ENCODE measurements at regions not wholly inside any gene's neighbourhood (a gene's known extent, or its start where the extent isn't known, plus 50 kb on each side); places are given as distances from the start of the nearest gene placed in this dataset.

GRCh38 chr22:19626666-19627065 lies 87.6 kb upstream of the SEPTIN5 start:
- WGBS, 5 donors: 66 to 80% (median 71%) methylated on average over 4 of the region's 4 CpGs
- DNase-seq: no peak
- H3K4me3 ChIP-seq: no peak overlapping the region
- intact Hi-C loops (cut with DNase I; ENCODE audit: low total_unique reads): no loop called here
- H3K27ac ChIP-seq: no peak overlapping the region
- TF ChIP-seq CTCF (IDR thresholded peaks at IDR 0.05) (no peak), POLR2A (IDR thresholded peaks at IDR 0.05) (no peak), EP300 (IDR thresholded peaks at IDR 0.05) (no peak), POLR2AphosphoS5 (IDR thresholded peaks at IDR 0.05) (no peak)
- H3K4me1 ChIP-seq: no peaks in the 10 kb centered on the region
- peaks cover 0 to 61% (median 9%) of the 10 kb centered on the region in 3 donors for H3K27me3 ChIP-seq
- no peaks in the 10 kb centered on the region for H3K9me3 ChIP-seq
- H3K36me3 ChIP-seq: no peaks in the 10 kb centered on the region

GRCh38 chr22:19628038-19628776 lies 86.1 kb upstream of the SEPTIN5 start:
- no peak for DNase-seq
- WGBS, 5 donors: 82 to 90% (median 88%) methylated on average over 11 of the region's 11 CpGs

GRCh38 chr22:19629331-19629719 lies 85.0 kb upstream of the SEPTIN5 start:
- H3K4me3 ChIP-seq: no peak overlapping the region
- WGBS, 5 donors: 45 to 71% (median 69%) methylated on average over 5 to 12 of the region's 12 CpGs
- DNase-seq: no peak

More at GRCh38 chr22:19628038-19628776, 86.1 kb upstream of the SEPTIN5 start:
- Histone ChIP-seq H3K4me1 (no peaks in the 10 kb centered on the region), H3K27ac (no peak overlapping the region), H3K36me3 (no peaks in the 10 kb centered on the region), H3K4me3 (no peak overlapping the region), H3K27me3 (peaks cover 0 to 45% (median 0%) of the 10 kb centered on the region in 3 donors), H3K9me3 (no peaks in the 10 kb centered on the region)
- TF ChIP-seq POLR2A (IDR thresholded peaks at IDR 0.05) (no peak), CTCF (IDR thresholded peaks at IDR 0.05) (no peak), EP300 (IDR thresholded peaks at IDR 0.05) (no peak), POLR2AphosphoS5 (IDR thresholded peaks at IDR 0.05) (no peak)
- intact Hi-C loops (cut with DNase I; ENCODE audit: low total_unique reads): no loop called here

More at GRCh38 chr22:19629331-19629719, 85.0 kb upstream of the SEPTIN5 start:
- H3K27me3 ChIP-seq: peaks cover 0 to 45% (median 0%) of the 10 kb centered on the region in 3 donors
- H3K4me1 ChIP-seq: no peaks in the 10 kb centered on the region
- H3K27ac ChIP-seq: no peak overlapping the region
- intact Hi-C loops (cut with DNase I; ENCODE audit: low total_unique reads): no loop called here
- no peaks in the 10 kb centered on the region for H3K9me3 ChIP-seq
- no peak for TF ChIP-seq POLR2A (IDR thresholded peaks at IDR 0.05)
- no peak for TF ChIP-seq EP300 (IDR thresholded peaks at IDR 0.05)
- TF ChIP-seq CTCF (IDR thresholded peaks at IDR 0.05): no peak
- TF ChIP-seq POLR2AphosphoS5 (IDR thresholded peaks at IDR 0.05): no peak
- H3K36me3 ChIP-seq: no peaks in the 10 kb centered on the region
